ENCODE measurements at regions not wholly inside any gene's neighbourhood (a gene's known extent, or its start where the extent isn't known, plus 50 kb on each side); places are given as distances from the start of the nearest gene placed in this dataset.

- DNase-seq (ENCODE audit: low spot score): no peak
- Histone ChIP-seq H3K4me3 (no peak overlapping the region), H3K36me3 (no peaks in the 10 kb centered on the region), H3K27ac (no peak overlapping the region), H3K4me1 (no peaks in the 10 kb centered on the region), H3K9me3 (peaks cover 0 to 7% of the 10 kb centered on the region in 2 donors), H3K27me3 (no peaks in the 10 kb centered on the region)
- TF ChIP-seq CTCF (IDR thresholded peaks at IDR 0.05): no peak
Observed at GRCh38 chrX:45795546-45795945, 594.9 kb upstream of the DIPK2B start.

- no peak for DNase-seq (ENCODE audit: low spot score)
- no peak for TF ChIP-seq CTCF (IDR thresholded peaks at IDR 0.05)
Observed at GRCh38 chrX:45794995-45795337, 594.3 kb upstream of the DIPK2B start.

GRCh38 chrX:45794323-45794994 is 593.8 kb upstream of the DIPK2B start:
- H3K4me1 ChIP-seq: no peaks in the 10 kb centered on the region
- H3K9me3 ChIP-seq: peaks cover 0 to 7% of the 10 kb centered on the region in 2 donors
- no peak overlapping the region for H3K4me3 ChIP-seq
- H3K27ac ChIP-seq: no peak overlapping the region
- H3K27me3 ChIP-seq: no peaks in the 10 kb centered on the region
- no peak for DNase-seq (ENCODE audit: low spot score)
- no peak for TF ChIP-seq CTCF (IDR thresholded peaks at IDR 0.05)
- no peaks in the 10 kb centered on the region for H3K36me3 ChIP-seq

More at GRCh38 chrX:45794995-45795337, 594.3 kb upstream of the DIPK2B start:
- H3K27me3 ChIP-seq: no peaks in the 10 kb centered on the region
- no peaks in the 10 kb centered on the region for H3K4me1 ChIP-seq
- peaks cover 0 to 7% of the 10 kb centered on the region in 2 donors for H3K9me3 ChIP-seq
- H3K36me3 ChIP-seq: no peaks in the 10 kb centered on the region
- H3K27ac ChIP-seq: no peak overlapping the region
- H3K4me3 ChIP-seq: no peak overlapping the region

- TF ChIP-seq CTCF (IDR thresholded peaks at IDR 0.05): no peak
- H3K36me3 ChIP-seq: no peaks in the 10 kb centered on the region
- H3K4me1 ChIP-seq: no peaks in the 10 kb centered on the region
- peak overlapping the region in 1 of 2 donors; percentile 29 for H3K27ac ChIP-seq
- no peak overlapping the region for H3K4me3 ChIP-seq
- no peaks in the 10 kb centered on the region for H3K27me3 ChIP-seq
- DNase-seq (ENCODE audit: low spot score): peak; percentile 63
- H3K9me3 ChIP-seq: peaks cover 0 to 7% of the 10 kb centered on the region in 2 donors
Observed at GRCh38 chrX:45788941-45789348, 588.3 kb upstream of the DIPK2B start.

GRCh38 chrX:45788315-45788714 is 587.6 kb upstream of the DIPK2B start:
- Histone ChIP-seq H3K4me1 (no peaks in the 10 kb centered on the region), H3K27ac (peak overlapping the region in 1 of 2 donors; percentile 29), H3K9me3 (peaks cover 0 to 7% of the 10 kb centered on the region in 2 donors), H3K36me3 (no peaks in the 10 kb centered on the region), H3K27me3 (no peaks in the 10 kb centered on the region), H3K4me3 (no peak overlapping the region)
- no peak for TF ChIP-seq CTCF (IDR thresholded peaks at IDR 0.05)
- no peak for DNase-seq (ENCODE audit: low spot score)

GRCh38 chrX:45784590-45784989 is 583.9 kb upstream of the DIPK2B start:
- Histone ChIP-seq H3K9me3 (no peaks in the 10 kb centered on the region), H3K36me3 (no peaks in the 10 kb centered on the region), H3K27me3 (no peaks in the 10 kb centered on the region), H3K4me1 (no peaks in the 10 kb centered on the region), H3K27ac (no peak overlapping the region), H3K4me3 (no peak overlapping the region)
- no peak for TF ChIP-seq CTCF (IDR thresholded peaks at IDR 0.05)
- no peak for DNase-seq (ENCODE audit: low spot score)

Measured in right atrium auricular region (tissue), 2 donors.